ENCODE measurements at regions not wholly inside any gene's neighbourhood (a gene's known extent, or its start where the extent isn't known, plus 50 kb on each side); places are given as distances from the start of the nearest gene placed in this dataset.

DNA sequence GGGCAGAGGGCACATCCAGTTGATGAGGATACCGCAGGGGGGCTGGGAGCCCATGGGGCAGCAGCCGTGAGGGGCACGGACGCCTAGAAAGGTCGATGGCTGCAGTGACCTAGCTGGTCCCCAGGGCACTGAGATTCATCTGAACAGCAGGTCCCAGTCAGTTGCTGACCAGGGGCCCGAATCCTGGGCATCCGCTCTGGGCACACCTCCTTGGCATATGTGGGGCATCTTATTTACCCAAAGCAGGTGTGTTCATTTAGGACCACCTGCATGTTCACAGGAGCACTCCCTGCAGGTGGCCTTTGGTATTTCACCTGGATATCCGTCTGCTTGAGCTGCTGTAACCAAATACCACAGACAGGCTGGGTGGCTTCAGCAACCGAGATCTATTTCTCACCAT lies 72.0 kb upstream of the ODC1 start:
- H3K4me3 ChIP-seq (replicated peaks in 1 of 3; ENCODE audit: insufficient read depth in 1 of 3, low read depth in 1 of 3, low read length in 3 of 3), result no peak overlapping the region
- H3K79me2 ChIP-seq (ENCODE audit: control insufficient read depth, insufficient read depth, low read length), result no peaks in the 10 kb centered on the region
- H3K9me3 ChIP-seq (replicated peaks; ENCODE audit: control insufficient read depth, insufficient read depth, low read length), result no peaks in the 10 kb centered on the region
- CTCF ChIA-PET, result interaction anchor here (0.6 to 1.7 kb wide), 2 partner anchors 8 to 26 kb away, joined by 3 to 4 read pairs; no protein-coding TSS in a partner anchor
- no peak overlapping the region for H3K27ac ChIP-seq (ENCODE audit: insufficient read depth, low read depth, low read length)
- no peaks in the 10 kb centered on the region for H3K9me1 ChIP-seq (replicated peaks; ENCODE audit: control insufficient read depth, extremely low read depth, insufficient read depth, low read length)
- no TSS peak for BruUV-seq (replicated peaks)
- FAIRE-seq (no peak), DNase-seq (ENCODE audit: low read depth, low spot score) (no peak)
- no peak overlapping the region for H3K9ac ChIP-seq (replicated peaks; ENCODE audit: extremely low read depth, insufficient read depth, low read length)
- dilution Hi-C loops (cut with MboI; ENCODE audit: extremely low pct_ligation_motif_present, low sequenced_read_pairs) (no loop called here), intact Hi-C loops (cut with micrococcal nuclease) (no loop called here)
- no peaks in the 10 kb centered on the region for H3K36me3 ChIP-seq (ENCODE audit: control insufficient read depth in 2 of 2, extremely low read depth in 1 of 2, insufficient read depth in 2 of 2, low read length in 2 of 2)
- TF ChIP-seq POLR2A (IDR thresholded peaks at IDR 0.05; ENCODE audit: low read depth, low read length) (no peak), MYC (IDR thresholded peaks at IDR 0.05; ENCODE audit: low read depth, low read length) (no peak), FOS (IDR thresholded peaks at IDR 0.05; ENCODE audit: borderline replicate concordance, insufficient read depth, low read length) (no peak)
- no peak overlapping the region for H3K4me2 ChIP-seq (ENCODE audit: insufficient read depth, low read length)
- POLR2A ChIA-PET, result no interaction called here
- H3K27me3 ChIP-seq (ENCODE audit: control insufficient read depth in 2 of 2, insufficient read depth in 2 of 2, low read length in 2 of 2), result no peaks in the 10 kb centered on the region
- H2AFZ ChIP-seq (ENCODE audit: low read depth, low read length), result no peak overlapping the region
- H4K20me1 ChIP-seq (replicated peaks; ENCODE audit: control insufficient read depth, extremely low read depth, insufficient read depth, low read length), result no peaks in the 10 kb centered on the region
- H3K4me1 ChIP-seq (ENCODE audit: control insufficient read depth, extremely low read depth, insufficient read depth, low read length), result no peaks in the 10 kb centered on the region

DNA sequence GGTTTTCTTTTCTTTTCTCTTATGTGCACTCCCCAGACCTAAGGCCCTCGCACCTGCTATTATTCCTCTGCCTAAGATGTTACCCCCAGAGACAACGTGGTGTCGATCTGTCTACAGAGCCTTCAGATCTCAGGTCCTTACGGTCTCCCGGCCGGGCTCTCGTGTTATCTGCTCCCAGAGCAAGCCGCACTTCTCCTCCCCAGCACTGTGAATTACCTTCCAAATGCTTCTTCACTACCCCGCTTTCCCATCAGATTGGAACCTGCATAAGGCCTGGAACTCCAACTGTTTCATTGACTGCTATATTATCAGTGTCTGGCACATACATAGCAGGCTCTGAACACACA lies 71.2 kb upstream of the ODC1 start:
- no peak for DNase-seq (ENCODE audit: low read depth, low spot score)
- no TSS peak for BruUV-seq (replicated peaks)
- ChIA-PET CTCF (no interaction called here), POLR2A (no interaction called here)
- H3K27ac ChIP-seq (ENCODE audit: insufficient read depth, low read depth, low read length), result no peak overlapping the region
- no peak for FAIRE-seq
- H3K36me3 ChIP-seq (ENCODE audit: control insufficient read depth in 2 of 2, extremely low read depth in 1 of 2, insufficient read depth in 2 of 2, low read length in 2 of 2), result no peaks in the 10 kb centered on the region
- no peaks in the 10 kb centered on the region for H3K27me3 ChIP-seq (ENCODE audit: control insufficient read depth in 2 of 2, insufficient read depth in 2 of 2, low read length in 2 of 2)
- no peak overlapping the region for H3K4me2 ChIP-seq (ENCODE audit: insufficient read depth, low read length)
- H2AFZ ChIP-seq (ENCODE audit: low read depth, low read length), result no peak overlapping the region
- TF ChIP-seq MYC (IDR thresholded peaks at IDR 0.05; ENCODE audit: low read depth, low read length) (no peak), FOS (IDR thresholded peaks at IDR 0.05; ENCODE audit: borderline replicate concordance, insufficient read depth, low read length) (no peak), POLR2AphosphoS5 (IDR thresholded peaks at IDR 0.05; ENCODE audit: insufficient read depth, low read depth, low read length) (no peak), GATA2 (IDR thresholded peaks at IDR 0.05; ENCODE audit: insufficient read depth, insufficient read length, low read depth, low read length) (no peak), EZH2 (IDR thresholded peaks at IDR 0.05; ENCODE audit: borderline replicate concordance, low read depth, low read length, severe bottlenecking) (no peak), JUN (IDR thresholded peaks at IDR 0.05; ENCODE audit: borderline replicate concordance, insufficient read depth, insufficient read length, low read depth) (no peak), POLR2A (IDR thresholded peaks at IDR 0.05; ENCODE audit: low read depth, low read length) (no peak)
- TF ChIP-seq, protein P1, sequence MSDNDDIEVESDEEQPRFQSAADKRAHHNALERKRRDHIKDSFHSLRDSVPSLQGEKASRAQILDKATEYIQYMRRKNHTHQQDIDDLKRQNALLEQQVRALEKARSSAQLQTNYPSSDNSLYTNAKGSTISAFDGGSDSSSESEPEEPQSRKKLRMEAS (IDR thresholded peaks at IDR 0.05; ENCODE audit: insufficient read depth, insufficient read length), result no peak
- TF ChIP-seq, protein P2, sequence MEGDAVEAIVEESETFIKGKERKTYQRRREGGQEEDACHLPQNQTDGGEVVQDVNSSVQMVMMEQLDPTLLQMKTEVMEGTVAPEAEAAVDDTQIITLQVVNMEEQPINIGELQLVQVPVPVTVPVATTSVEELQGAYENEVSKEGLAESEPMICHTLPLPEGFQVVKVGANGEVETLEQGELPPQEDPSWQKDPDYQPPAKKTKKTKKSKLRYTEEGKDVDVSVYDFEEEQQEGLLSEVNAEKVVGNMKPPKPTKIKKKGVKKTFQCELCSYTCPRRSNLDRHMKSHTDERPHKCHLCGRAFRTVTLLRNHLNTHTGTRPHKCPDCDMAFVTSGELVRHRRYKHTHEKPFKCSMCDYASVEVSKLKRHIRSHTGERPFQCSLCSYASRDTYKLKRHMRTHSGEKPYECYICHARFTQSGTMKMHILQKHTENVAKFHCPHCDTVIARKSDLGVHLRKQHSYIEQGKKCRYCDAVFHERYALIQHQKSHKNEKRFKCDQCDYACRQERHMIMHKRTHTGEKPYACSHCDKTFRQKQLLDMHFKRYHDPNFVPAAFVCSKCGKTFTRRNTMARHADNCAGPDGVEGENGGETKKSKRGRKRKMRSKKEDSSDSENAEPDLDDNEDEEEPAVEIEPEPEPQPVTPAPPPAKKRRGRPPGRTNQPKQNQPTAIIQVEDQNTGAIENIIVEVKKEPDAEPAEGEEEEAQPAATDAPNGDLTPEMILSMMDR (IDR thresholded peaks at IDR 0.05; ENCODE audit: extremely low read depth in 1 of 2, insufficient read depth in 1 of 2, low read depth in 1 of 2, low read length in 2 of 2), result no peak
- H3K9ac ChIP-seq (replicated peaks; ENCODE audit: extremely low read depth, insufficient read depth, low read length), result no peak overlapping the region
- no peaks in the 10 kb centered on the region for H3K79me2 ChIP-seq (ENCODE audit: control insufficient read depth, insufficient read depth, low read length)
- no peaks in the 10 kb centered on the region for H3K9me1 ChIP-seq (replicated peaks; ENCODE audit: control insufficient read depth, extremely low read depth, insufficient read depth, low read length)
- H3K4me3 ChIP-seq (replicated peaks in 1 of 3; ENCODE audit: insufficient read depth in 1 of 3, low read depth in 1 of 3, low read length in 3 of 3), result no peak overlapping the region
- no peaks in the 10 kb centered on the region for H3K9me3 ChIP-seq (replicated peaks; ENCODE audit: control insufficient read depth, insufficient read depth, low read length)
- no peaks in the 10 kb centered on the region for H3K4me1 ChIP-seq (ENCODE audit: control insufficient read depth, extremely low read depth, insufficient read depth, low read length)
- intact Hi-C loops (cut with micrococcal nuclease) (no loop called here), dilution Hi-C loops (cut with MboI; ENCODE audit: extremely low pct_ligation_motif_present, low sequenced_read_pairs) (no loop called here)
- no peaks in the 10 kb centered on the region for H4K20me1 ChIP-seq (replicated peaks; ENCODE audit: control insufficient read depth, extremely low read depth, insufficient read depth, low read length)
